ENCODE measurements at regions not wholly inside any gene's neighbourhood (a gene's known extent, or its start where the extent isn't known, plus 50 kb on each side); places are given as distances from the start of the nearest gene placed in this dataset.
"Not testable (repeated sequence)": the region's sequence is repeated elsewhere in the genome, so short reads cannot be mapped to it uniquely, and the experiment has no call there.

- no peak for DNase-seq
Measured at GRCh38 chr6:48743738-48744137, 632.7 kb upstream of the PTCHD4 start.

GRCh38 chr6:48736501-48737206, 625.7 kb upstream of the PTCHD4 start:
- DNase-seq, result no peak

GRCh38 chr6:48735846-48736245, 624.8 kb upstream of the PTCHD4 start:
- DNase-seq, result no peak

GRCh38 chr6:48733581-48733980, 622.6 kb upstream of the PTCHD4 start:
- no peak for DNase-seq

- no peak for DNase-seq
Measured at GRCh38 chr6:48714699-48715098, 603.7 kb upstream of the PTCHD4 start.

- no peak for DNase-seq
Measured at GRCh38 chr6:48714250-48714649, 603.3 kb upstream of the PTCHD4 start.

- DNase-seq, result no peak
Measured at GRCh38 chr6:48713612-48714011, 602.6 kb upstream of the PTCHD4 start.

- no peak for DNase-seq
Measured at GRCh38 chr6:48706310-48706709, 595.3 kb upstream of the PTCHD4 start.

GRCh38 chr6:48701572-48701971, 590.6 kb upstream of the PTCHD4 start:
- DNase-seq, result no peak

GRCh38 chr6:48695872-48696271, 584.9 kb upstream of the PTCHD4 start:
- DNase-seq, result no peak

GRCh38 chr6:48691420-48691819, 580.4 kb upstream of the PTCHD4 start:
- no peak for DNase-seq

- DNase-seq, result no peak
Measured at GRCh38 chr6:48689498-48689897, 578.5 kb upstream of the PTCHD4 start.

GRCh38 chr6:48678390-48678789, 567.4 kb upstream of the PTCHD4 start:
- no peak for DNase-seq

GRCh38 chr6:48671505-48671904, 560.5 kb upstream of the PTCHD4 start:
- DNase-seq, result no peak

GRCh38 chr6:48670546-48670945, 559.5 kb upstream of the PTCHD4 start:
- no peak for DNase-seq

GRCh38 chr6:48667797-48668196, 556.8 kb upstream of the PTCHD4 start:
- DNase-seq, result no peak

GRCh38 chr6:48664826-48665225, 553.8 kb upstream of the PTCHD4 start:
- no peak for DNase-seq

- DNase-seq, result no peak
Measured at GRCh38 chr6:48658915-48659314, 547.9 kb upstream of the PTCHD4 start.

- DNase-seq, result no peak
Measured at GRCh38 chr6:48641544-48641943, 530.5 kb upstream of the PTCHD4 start.

- not testable (repeated sequence) for DNase-seq
Measured at GRCh38 chr6:48638796-48639195, 527.8 kb upstream of the PTCHD4 start.

- no peak for DNase-seq
Measured at GRCh38 chr6:48630511-48630910, 519.5 kb upstream of the PTCHD4 start.

GRCh38 chr6:48628316-48628715, 517.3 kb upstream of the PTCHD4 start:
- DNase-seq, result no peak

GRCh38 chr6:48626421-48626820, 515.4 kb upstream of the PTCHD4 start:
- DNase-seq, result no peak

GRCh38 chr6:48624631-48625030, 513.6 kb upstream of the PTCHD4 start:
- DNase-seq, result no peak

Measured in hypothalamus (tissue), 51 donors.